PC-3 (cell line): ENCODE measurements at regions not wholly inside any gene's neighbourhood (a gene's known extent, or its start where the extent isn't known, plus 50 kb on each side); places are given as distances from the start of the nearest gene placed in this dataset.

Source experiments
- ATAC-seq: fragments of 200-7000 bp; cut with Tn5 transposase; 2 replicates; pipeline ENCODE4 v1.9.1; 2020; ENCODE audit warnings: mild to moderate bottlenecking, moderate library complexity
- BruUV-seq: library from RNA; stranded (reverse); fragments of 400-500 nt; replicated peaks from 2 replicates; lab custom pipeline; 2021; lab: Mats Ljungman, UMichigan
- CTCF ChIA-PET: fragments of 300-600 bp; sonication (Branson Sonifier 250); formaldehyde crosslinking; loops from one replicate; lab custom pipeline; 2022; ENCODE audit warnings: antibody characterized with exemption; lab: Charles Lee
- POLR2A ChIA-PET: fragments of 300-600 bp; sonication (Branson Sonifier 250); formaldehyde crosslinking; loops from one replicate; lab custom pipeline; 2022; ENCODE audit warnings: antibody characterized with exemption; ENCODE audit not compliant: unreplicated experiment; lab: Charles Lee
- DNase-seq: peaks from one replicate; pipeline ENCODE4 v3.0.0-alpha.2; 2015
- H2AFZ ChIP-seq: fragments of 300-600 bp; sonication (generic); 2 replicates; pipeline ENCODE4 v1.6.0; 2016; ENCODE audit warnings: antibody characterized with exemption, low read length
- H3F3A ChIP-seq: fragments of 300-600 bp; sonication (generic); one replicate; pipeline ENCODE4 v1.6.0; 2017; ENCODE audit warnings: antibody characterized with exemption, low read length, control low read depth, mild to moderate bottlenecking; ENCODE audit not compliant: unreplicated experiment
- H3K27ac ChIP-seq: fragments of 300-600 bp; sonication (generic); 2 replicates; pipeline ENCODE4 v1.5.1; 2016; ENCODE audit warnings: mild to moderate bottlenecking, low read length
- H3K27me3 ChIP-seq: fragments of 300-600 bp; sonication (generic); 2 replicates; pipeline ENCODE4 v1.6.1; 2016; ENCODE audit warnings: low read length, mixed read lengths
- H3K36me3 ChIP-seq: fragments of 300-600 bp; sonication (generic); 2 replicates; pipeline ENCODE4 v1.6.1; 2016; ENCODE audit warnings: low read depth, mixed run types, low read length, mixed read lengths
- H3K4me1 ChIP-seq: fragments of 300-600 bp; sonication (generic); 2 replicates; pipeline ENCODE4 v1.5.1; 2016; ENCODE audit warnings: low read length; ENCODE audit not compliant: insufficient read depth
- H3K4me2 ChIP-seq: fragments of 300-600 bp; sonication (generic); 2 replicates; pipeline ENCODE4 v1.6.0; 2016; ENCODE audit warnings: low read length
- H3K4me3 ChIP-seq: fragments of 300-600 bp; sonication (generic); 2 replicates; pipeline ENCODE4 v1.5.1; 2016; ENCODE audit warnings: mild to moderate bottlenecking, low read length, mixed read lengths
- H3K79me2 ChIP-seq: fragments of 300-600 bp; sonication (generic); 2 replicates; pipeline ENCODE4 v1.6.1; 2017; ENCODE audit warnings: low read length, mixed read lengths
- H3K9ac ChIP-seq: fragments of 300-600 bp; sonication (generic); 2 replicates; pipeline ENCODE4 v1.6.0; 2016; ENCODE audit warnings: mild to moderate bottlenecking, low read length
- H3K9me2 ChIP-seq: fragments of 300-600 bp; sonication (generic); replicated peaks from 2 replicates; pipeline ENCODE4 v1.6.1; 2016; ENCODE audit warnings: mixed run types, low read length, mixed read lengths
- H3K9me3 ChIP-seq: fragments of 300-600 bp; sonication (generic); 2 replicates; pipeline ENCODE4 v1.6.1; 2016; ENCODE audit warnings: low read length, mixed read lengths
- H4K20me1 ChIP-seq: fragments of 300-600 bp; sonication (generic); 2 replicates; pipeline ENCODE4 v1.6.1; 2016; ENCODE audit warnings: low read length, mixed read lengths
- CTCF ChIP-seq: fragments of 300-600 bp; sonication (generic); conservative IDR thresholded peaks from 2 replicates; pipeline ENCODE4 v1.5.1; 2017; ENCODE audit warnings: antibody characterized with exemption, low read depth, mild to moderate bottlenecking, low read length
- EZH2 ChIP-seq: fragments of 300-600 bp; sonication (generic); IDR thresholded peaks from one replicate; pipeline ENCODE4 v1.6.1; 2017; ENCODE audit warnings: antibody characterized with exemption, mild to moderate bottlenecking, low read length; ENCODE audit not compliant: unreplicated experiment
- EZH2phosphoT487 ChIP-seq: fragments of 300-600 bp; sonication (generic); IDR thresholded peaks from 2 replicates; pipeline ENCODE4 v1.6.1; 2018; ENCODE audit warnings: mild to moderate bottlenecking, antibody characterized with exemption, low read length, borderline replicate concordance
- intact Hi-C: fragments of 100-400 bp; cut with micrococcal nuclease; formaldehyde crosslinking; loops from 2 replicates; pipeline ENCODE4 v1.9.0; 2023

GRCh38 chr4:178745203-178745602, 1303.0 kb upstream of the AGA start:
- Histone ChIP-seq H2AFZ (no peak overlapping the region), H3K4me1 (peaks cover 17% of the 10 kb centered on the region), H3K9me3 (no peaks in the 10 kb centered on the region), H3K9ac (no peak overlapping the region), H3K36me3 (no peaks in the 10 kb centered on the region), H3K9me2 (no peaks in the 10 kb centered on the region), H3K27ac (peak overlapping the region; percentile 41; the same call in 1 of the 2 replicates), H4K20me1 (no peaks in the 10 kb centered on the region), H3K4me2 (peak overlapping the region; percentile 26; the same call in 1 of the 2 replicates), H3F3A (no peaks in the 10 kb centered on the region), H3K4me3 (no peak overlapping the region), H3K79me2 (no peaks in the 10 kb centered on the region), H3K27me3 (no peaks in the 10 kb centered on the region)
- BruUV-seq, result no TSS peak
- DNase-seq (peak; percentile 72), ATAC-seq (peak; percentile 64)
- ChIA-PET POLR2A (no interaction called here), CTCF (no interaction called here)
- TF ChIP-seq CTCF (no peak), EZH2 (no peak), EZH2phosphoT487 (no peak)
- intact Hi-C loops, result no loop called here

- intact Hi-C loops, result no loop called here
- Histone ChIP-seq H3K4me3 (no peak overlapping the region), H3K9me3 (no peaks in the 10 kb centered on the region), H3K4me2 (no peak overlapping the region), H2AFZ (no peak overlapping the region), H3K27ac (no peak overlapping the region), H3K4me1 (peaks cover 4% of the 10 kb centered on the region; the same call in 1 of the 2 replicates), H4K20me1 (no peaks in the 10 kb centered on the region), H3K9me2 (no peaks in the 10 kb centered on the region), H3F3A (no peaks in the 10 kb centered on the region), H3K36me3 (no peaks in the 10 kb centered on the region), H3K27me3 (no peaks in the 10 kb centered on the region), H3K9ac (no peak overlapping the region), H3K79me2 (no peaks in the 10 kb centered on the region)
- no TSS peak for BruUV-seq
- ATAC-seq, result no peak
- ChIA-PET CTCF (no interaction called here), POLR2A (no interaction called here)
- no peak for DNase-seq
- TF ChIP-seq EZH2phosphoT487, result no peak
- TF ChIP-seq EZH2, result no peak
- TF ChIP-seq CTCF, result no peak
These were observed 1310.8 kb upstream of the AGA start for GRCh38 chr4:178752954-178753525.

DNA sequence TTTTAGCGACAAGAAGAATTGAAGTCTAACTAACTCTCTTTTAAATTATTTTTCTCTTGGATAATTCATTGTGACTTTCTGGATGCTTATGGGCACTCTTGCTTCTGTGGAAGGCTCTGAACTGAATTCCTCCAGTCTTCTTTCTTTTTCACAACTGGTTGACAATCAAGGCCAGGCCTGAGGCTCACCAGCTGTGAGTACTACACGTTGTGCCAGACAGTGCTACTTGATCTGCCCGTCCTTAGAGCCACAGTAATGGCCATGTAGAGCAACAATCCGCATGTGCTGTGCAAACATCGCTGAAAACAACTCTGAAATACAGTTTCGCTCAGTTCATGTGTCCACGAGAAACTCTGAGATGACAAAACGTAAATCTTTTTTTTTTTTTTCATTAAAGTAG, 1336.3 kb upstream of the AGA start:
- no peak for DNase-seq
- intact Hi-C loops, result no loop called here
- Histone ChIP-seq H3K9me2 (no peaks in the 10 kb centered on the region), H2AFZ (no peak overlapping the region), H3K36me3 (no peaks in the 10 kb centered on the region), H3K79me2 (no peaks in the 10 kb centered on the region), H3K4me1 (peaks cover 24% of the 10 kb centered on the region), H4K20me1 (no peaks in the 10 kb centered on the region), H3K9me3 (no peaks in the 10 kb centered on the region), H3K27me3 (no peaks in the 10 kb centered on the region), H3K4me2 (no peak overlapping the region), H3K9ac (no peak overlapping the region), H3K4me3 (no peak overlapping the region), H3F3A (no peaks in the 10 kb centered on the region), H3K27ac (no peak overlapping the region)
- no TSS peak for BruUV-seq
- ATAC-seq, result no peak
- TF ChIP-seq CTCF, result no peak
- no peak for TF ChIP-seq EZH2
- no peak for TF ChIP-seq EZH2phosphoT487
- POLR2A ChIA-PET, result no interaction called here
- CTCF ChIA-PET, result no interaction called here
